ENCODE measurements at regions not wholly inside any gene's neighbourhood (a gene's known extent, or its start where the extent isn't known, plus 50 kb on each side); places are given as distances from the start of the nearest gene placed in this dataset.

GRCh38 chr14:31943217-31943799 lies 133.8 kb upstream of the ARHGAP5 start:
- H3K9ac ChIP-seq (ENCODE audit: low read depth in 1 of 3, low read length in 3 of 3) = no peak overlapping the region
- H3K4me3 ChIP-seq (ENCODE audit: low read length in 3 of 3) = no peak overlapping the region
- H3K36me3 ChIP-seq (ENCODE audit: control insufficient read depth in 3 of 3, insufficient read depth in 3 of 3, low read length in 3 of 3) = no peaks in the 10 kb centered on the region
- no peaks in the 10 kb centered on the region for H3K27me3 ChIP-seq (ENCODE audit: control insufficient read depth in 3 of 3, insufficient read depth in 3 of 3, low read length in 3 of 3)
- H3K27ac ChIP-seq (ENCODE audit: low read depth, low read length) = no peak overlapping the region
- peaks cover 0 to 2% (median 0%) of the 10 kb centered on the region in 3 donors for H3K4me1 ChIP-seq (ENCODE audit: control insufficient read depth in 3 of 3, insufficient read depth in 3 of 3, low read length in 3 of 3)
- no peaks in the 10 kb centered on the region for H3K9me3 ChIP-seq (ENCODE audit: control insufficient read depth in 3 of 3, low read length in 3 of 3)

- no peak overlapping the region for H3K4me3 ChIP-seq (ENCODE audit: low read length in 3 of 3)
- no peaks in the 10 kb centered on the region for H3K27me3 ChIP-seq (ENCODE audit: control insufficient read depth in 3 of 3, insufficient read depth in 3 of 3, low read length in 3 of 3)
- H3K9ac ChIP-seq (ENCODE audit: low read depth in 1 of 3, low read length in 3 of 3) = no peak overlapping the region
- H3K36me3 ChIP-seq (ENCODE audit: control insufficient read depth in 3 of 3, insufficient read depth in 3 of 3, low read length in 3 of 3) = no peaks in the 10 kb centered on the region
- H3K4me1 ChIP-seq (ENCODE audit: control insufficient read depth in 3 of 3, insufficient read depth in 3 of 3, low read length in 3 of 3) = peaks cover 0 to 2% (median 0%) of the 10 kb centered on the region in 3 donors
- no peaks in the 10 kb centered on the region for H3K9me3 ChIP-seq (ENCODE audit: control insufficient read depth in 3 of 3, low read length in 3 of 3)
- no peak overlapping the region for H3K27ac ChIP-seq (ENCODE audit: low read depth, low read length)
These were observed 133.2 kb upstream of the ARHGAP5 start for GRCh38 chr14:31943861-31944255.

GRCh38 chr14:31944256-31945073 lies 132.6 kb upstream of the ARHGAP5 start:
- no peaks in the 10 kb centered on the region for H3K9me3 ChIP-seq (ENCODE audit: control insufficient read depth in 3 of 3, low read length in 3 of 3)
- no peak overlapping the region for H3K4me3 ChIP-seq (ENCODE audit: low read length in 3 of 3)
- no peaks in the 10 kb centered on the region for H3K27me3 ChIP-seq (ENCODE audit: control insufficient read depth in 3 of 3, insufficient read depth in 3 of 3, low read length in 3 of 3)
- peaks cover 0 to 2% (median 0%) of the 10 kb centered on the region in 3 donors for H3K4me1 ChIP-seq (ENCODE audit: control insufficient read depth in 3 of 3, insufficient read depth in 3 of 3, low read length in 3 of 3)
- no peak overlapping the region for H3K9ac ChIP-seq (ENCODE audit: low read depth in 1 of 3, low read length in 3 of 3)
- no peak overlapping the region for H3K27ac ChIP-seq (ENCODE audit: low read depth, low read length)
- no peaks in the 10 kb centered on the region for H3K36me3 ChIP-seq (ENCODE audit: control insufficient read depth in 3 of 3, insufficient read depth in 3 of 3, low read length in 3 of 3)

GRCh38 chr14:31945074-31945613 lies 132.0 kb upstream of the ARHGAP5 start:
- Histone ChIP-seq H3K9ac (ENCODE audit: low read depth in 1 of 3, low read length in 3 of 3) (peak overlapping the region in 1 of 3 donors; percentile 16), H3K27me3 (ENCODE audit: control insufficient read depth in 3 of 3, insufficient read depth in 3 of 3, low read length in 3 of 3) (no peaks in the 10 kb centered on the region), H3K36me3 (ENCODE audit: control insufficient read depth in 3 of 3, insufficient read depth in 3 of 3, low read length in 3 of 3) (no peaks in the 10 kb centered on the region), H3K4me1 (ENCODE audit: control insufficient read depth in 3 of 3, insufficient read depth in 3 of 3, low read length in 3 of 3) (peaks cover 0 to 2% (median 0%) of the 10 kb centered on the region in 3 donors), H3K4me3 (ENCODE audit: low read length in 3 of 3) (no peak overlapping the region), H3K27ac (ENCODE audit: low read depth, low read length) (no peak overlapping the region), H3K9me3 (ENCODE audit: control insufficient read depth in 3 of 3, low read length in 3 of 3) (no peaks in the 10 kb centered on the region)

GRCh38 chr14:31945701-31946100 lies 131.4 kb upstream of the ARHGAP5 start:
- H3K4me1 ChIP-seq (ENCODE audit: control insufficient read depth in 3 of 3, insufficient read depth in 3 of 3, low read length in 3 of 3) = peaks cover 0 to 2% (median 0%) of the 10 kb centered on the region in 3 donors
- no peaks in the 10 kb centered on the region for H3K36me3 ChIP-seq (ENCODE audit: control insufficient read depth in 3 of 3, insufficient read depth in 3 of 3, low read length in 3 of 3)
- no peak overlapping the region for H3K27ac ChIP-seq (ENCODE audit: low read depth, low read length)
- H3K9ac ChIP-seq (ENCODE audit: low read depth in 1 of 3, low read length in 3 of 3) = no peak overlapping the region
- H3K4me3 ChIP-seq (ENCODE audit: low read length in 3 of 3) = no peak overlapping the region
- H3K27me3 ChIP-seq (ENCODE audit: control insufficient read depth in 3 of 3, insufficient read depth in 3 of 3, low read length in 3 of 3) = no peaks in the 10 kb centered on the region
- no peaks in the 10 kb centered on the region for H3K9me3 ChIP-seq (ENCODE audit: control insufficient read depth in 3 of 3, low read length in 3 of 3)

- Histone ChIP-seq H3K27me3 (ENCODE audit: control insufficient read depth in 3 of 3, insufficient read depth in 3 of 3, low read length in 3 of 3) (no peaks in the 10 kb centered on the region), H3K27ac (ENCODE audit: low read depth, low read length) (no peak overlapping the region), H3K4me1 (ENCODE audit: control insufficient read depth in 3 of 3, insufficient read depth in 3 of 3, low read length in 3 of 3) (peaks cover 0 to 9% (median 3%) of the 10 kb centered on the region in 3 donors), H3K36me3 (ENCODE audit: control insufficient read depth in 3 of 3, insufficient read depth in 3 of 3, low read length in 3 of 3) (no peaks in the 10 kb centered on the region), H3K9ac (ENCODE audit: low read depth in 1 of 3, low read length in 3 of 3) (no peak overlapping the region), H3K4me3 (ENCODE audit: low read length in 3 of 3) (no peak overlapping the region), H3K9me3 (ENCODE audit: control insufficient read depth in 3 of 3, low read length in 3 of 3) (no peaks in the 10 kb centered on the region)
These were observed 130.0 kb upstream of the ARHGAP5 start for GRCh38 chr14:31947076-31947475.

- Histone ChIP-seq H3K36me3 (ENCODE audit: control insufficient read depth in 3 of 3, insufficient read depth in 3 of 3, low read length in 3 of 3) (no peaks in the 10 kb centered on the region), H3K27me3 (ENCODE audit: control insufficient read depth in 3 of 3, insufficient read depth in 3 of 3, low read length in 3 of 3) (no peaks in the 10 kb centered on the region), H3K27ac (ENCODE audit: low read depth, low read length) (no peak overlapping the region), H3K9ac (ENCODE audit: low read depth in 1 of 3, low read length in 3 of 3) (no peak overlapping the region), H3K9me3 (ENCODE audit: control insufficient read depth in 3 of 3, low read length in 3 of 3) (no peaks in the 10 kb centered on the region), H3K4me1 (ENCODE audit: control insufficient read depth in 3 of 3, insufficient read depth in 3 of 3, low read length in 3 of 3) (peaks cover 0 to 9% (median 3%) of the 10 kb centered on the region in 3 donors), H3K4me3 (ENCODE audit: low read length in 3 of 3) (no peak overlapping the region)
These were observed 129.2 kb upstream of the ARHGAP5 start for GRCh38 chr14:31947680-31948595.

GRCh38 chr14:31949709-31950108 lies 127.4 kb upstream of the ARHGAP5 start:
- no peak overlapping the region for H3K27ac ChIP-seq (ENCODE audit: low read depth, low read length)

GRCh38 chr14:31950331-31950730 lies 126.8 kb upstream of the ARHGAP5 start:
- H3K4me3 ChIP-seq (ENCODE audit: low read length in 3 of 3) = no peak overlapping the region

More at GRCh38 chr14:31949709-31950108, 127.4 kb upstream of the ARHGAP5 start:
- H3K4me3 ChIP-seq (ENCODE audit: low read length in 3 of 3) = no peak overlapping the region
- H3K4me1 ChIP-seq (ENCODE audit: control insufficient read depth in 3 of 3, insufficient read depth in 3 of 3, low read length in 3 of 3) = peaks cover 0 to 9% (median 3%) of the 10 kb centered on the region in 3 donors
- no peaks in the 10 kb centered on the region for H3K36me3 ChIP-seq (ENCODE audit: control insufficient read depth in 3 of 3, insufficient read depth in 3 of 3, low read length in 3 of 3)
- H3K27me3 ChIP-seq (ENCODE audit: control insufficient read depth in 3 of 3, insufficient read depth in 3 of 3, low read length in 3 of 3) = no peaks in the 10 kb centered on the region
- H3K9ac ChIP-seq (ENCODE audit: low read depth in 1 of 3, low read length in 3 of 3) = no peak overlapping the region
- H3K9me3 ChIP-seq (ENCODE audit: control insufficient read depth in 3 of 3, low read length in 3 of 3) = no peaks in the 10 kb centered on the region

More at GRCh38 chr14:31950331-31950730, 126.8 kb upstream of the ARHGAP5 start:
- Histone ChIP-seq H3K27me3 (ENCODE audit: control insufficient read depth in 3 of 3, insufficient read depth in 3 of 3, low read length in 3 of 3) (no peaks in the 10 kb centered on the region), H3K9me3 (ENCODE audit: control insufficient read depth in 3 of 3, low read length in 3 of 3) (no peaks in the 10 kb centered on the region), H3K36me3 (ENCODE audit: control insufficient read depth in 3 of 3, insufficient read depth in 3 of 3, low read length in 3 of 3) (no peaks in the 10 kb centered on the region), H3K9ac (ENCODE audit: low read depth in 1 of 3, low read length in 3 of 3) (no peak overlapping the region), H3K27ac (ENCODE audit: low read depth, low read length) (no peak overlapping the region), H3K4me1 (ENCODE audit: control insufficient read depth in 3 of 3, insufficient read depth in 3 of 3, low read length in 3 of 3) (peaks cover 0 to 7% (median 3%) of the 10 kb centered on the region in 3 donors)

Measured in skeletal muscle tissue (tissue), 3 donors.